Fibroblast of gingiva (primary cell): ENCODE measurements at regions not wholly inside any gene's neighbourhood (a gene's known extent, or its start where the extent isn't known, plus 50 kb on each side); places are given as distances from the start of the nearest gene placed in this dataset.
"Not testable (repeated sequence)": the region's sequence is repeated elsewhere in the genome, so short reads cannot be mapped to it uniquely, and the experiment has no call there.

Experiments
- DNase-seq: peaks from one replicate; pipeline ENCODE4 v3.0.0-alpha.2; 2011; ENCODE audit warnings: low read depth

- DNase-seq, result no peak
Observed at GRCh38 chr9:13814647-13815400, 499.1 kb downstream of the NFIB start.

DNA sequence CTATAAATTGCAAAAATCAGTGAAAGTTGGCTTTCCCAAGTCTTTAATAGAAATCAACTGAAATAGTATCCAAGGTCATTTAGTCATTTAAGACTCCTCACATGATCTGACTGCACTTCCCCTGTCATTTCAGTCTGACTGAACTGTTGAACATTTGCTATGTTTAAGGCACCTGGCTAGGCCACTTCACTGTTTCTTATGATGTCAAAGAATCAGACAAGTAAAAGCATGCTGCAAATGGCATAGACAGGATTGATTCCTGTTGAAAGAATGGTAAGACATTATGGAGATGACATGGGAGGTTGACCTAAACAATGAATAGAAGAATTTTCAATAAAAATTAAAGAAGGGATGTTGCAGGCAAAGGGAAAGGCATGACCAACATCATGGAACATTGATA is 502.1 kb downstream of the NFIB start:
- DNase-seq, result no peak

DNA sequence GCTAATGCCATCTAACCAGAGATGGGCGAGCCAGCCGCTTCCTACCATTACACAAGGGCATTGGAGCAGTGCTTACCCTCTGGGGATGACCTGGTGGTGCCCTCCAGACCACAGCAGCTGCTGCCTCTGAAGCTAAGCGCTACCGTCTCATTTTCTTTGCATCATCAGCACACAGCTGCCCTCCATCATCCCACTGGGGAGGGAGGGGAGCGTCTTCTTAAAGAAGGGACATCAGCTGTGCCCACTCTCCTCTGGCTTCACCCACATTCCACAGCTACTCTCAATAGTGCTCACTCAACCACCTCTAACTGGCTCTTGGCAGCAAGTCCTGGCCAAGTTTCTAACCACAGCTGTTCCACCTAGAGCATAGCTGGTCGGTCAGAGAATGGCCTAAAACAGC is 503.4 kb downstream of the NFIB start:
- DNase-seq, result no peak

DNA sequence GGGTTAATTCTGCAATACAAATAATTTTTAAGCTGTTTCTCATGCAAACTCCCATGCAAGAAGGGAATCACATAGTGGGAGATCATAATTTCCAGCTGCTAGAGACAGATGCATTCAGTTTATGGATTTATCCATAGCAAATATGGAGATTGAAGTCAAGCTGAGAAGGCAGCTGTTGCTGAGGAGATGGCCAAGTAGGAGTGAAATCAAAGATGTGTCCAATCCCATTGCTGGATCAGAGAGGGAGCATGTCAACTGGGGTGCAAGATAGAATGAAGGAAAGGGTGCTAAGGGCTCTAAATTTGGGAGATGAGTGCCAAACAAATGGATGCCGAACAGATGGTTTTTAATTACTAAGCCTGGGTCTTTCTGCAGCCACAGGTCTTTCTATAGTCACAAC is 504.5 kb downstream of the NFIB start:
- DNase-seq, result no peak

DNA sequence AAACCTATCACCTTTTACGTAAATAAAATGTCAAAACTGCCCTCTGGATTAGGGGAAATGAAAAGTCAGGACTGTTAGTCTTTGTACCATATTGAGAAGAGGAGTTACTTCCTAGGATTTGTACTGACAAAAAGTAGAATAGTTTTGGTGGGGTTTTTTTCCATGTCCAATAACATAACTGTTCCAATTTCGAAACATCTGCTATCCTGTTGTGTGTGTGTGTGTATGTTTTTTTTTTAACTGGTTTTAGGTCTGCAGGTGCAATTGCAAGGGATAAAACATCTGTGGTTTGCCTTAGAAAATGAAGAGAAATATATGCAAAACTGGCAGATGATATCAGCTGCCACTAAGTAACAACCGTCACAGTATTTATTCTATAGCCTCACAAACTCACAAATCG is 506.8 kb downstream of the NFIB start:
- DNase-seq, result no peak

DNA sequence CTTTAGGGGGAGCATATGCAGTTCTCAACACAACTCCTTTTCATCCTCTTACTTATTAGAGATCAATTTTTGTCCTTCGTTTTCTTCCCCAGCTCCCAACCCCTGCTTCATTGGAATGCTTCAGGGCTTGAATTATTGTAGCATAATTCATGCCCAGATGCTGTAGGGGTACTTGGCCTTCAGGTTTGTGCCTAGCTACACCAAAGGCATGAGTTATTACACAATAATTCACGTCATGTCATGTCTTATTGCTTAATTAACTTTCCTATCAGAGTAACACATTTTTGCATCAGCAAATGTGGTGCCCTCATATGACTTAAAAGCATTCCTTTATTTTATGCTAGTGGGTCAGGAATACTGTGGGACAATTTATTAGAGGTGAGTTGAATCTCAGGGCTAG is 507.2 kb downstream of the NFIB start:
- DNase-seq, result no peak

DNA sequence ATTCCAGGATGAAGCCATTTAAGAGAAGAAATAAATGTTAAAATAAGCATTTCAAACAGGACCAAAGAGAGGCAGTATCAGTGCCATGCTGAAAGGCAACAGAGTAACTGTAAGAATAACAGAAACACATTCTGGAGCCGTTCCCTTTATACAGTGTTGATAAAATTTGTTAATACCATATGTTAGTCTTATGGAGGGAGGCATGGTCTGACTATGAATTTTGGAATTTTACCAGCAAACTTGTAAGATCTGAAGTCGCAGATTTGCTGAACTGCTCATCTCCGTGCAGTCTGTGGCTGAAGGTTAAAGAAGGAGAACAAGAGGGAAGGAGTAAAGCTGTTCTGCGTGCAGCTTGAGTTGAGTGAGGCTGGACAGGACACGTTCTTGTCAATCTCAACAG is 508.4 kb downstream of the NFIB start:
- no peak for DNase-seq

GRCh38 chr9:13804532-13804931 is 509.4 kb downstream of the NFIB start:
- no peak for DNase-seq

GRCh38 chr9:13800776-13801175 is 513.2 kb downstream of the NFIB start:
- no peak for DNase-seq

- DNase-seq, result not testable (repeated sequence)
Observed at GRCh38 chr9:13797701-13798100, 516.2 kb downstream of the NFIB start.

- no peak for DNase-seq
Observed at GRCh38 chr9:13791816-13792215, 512.3 kb upstream of the MPDZ start.

DNA sequence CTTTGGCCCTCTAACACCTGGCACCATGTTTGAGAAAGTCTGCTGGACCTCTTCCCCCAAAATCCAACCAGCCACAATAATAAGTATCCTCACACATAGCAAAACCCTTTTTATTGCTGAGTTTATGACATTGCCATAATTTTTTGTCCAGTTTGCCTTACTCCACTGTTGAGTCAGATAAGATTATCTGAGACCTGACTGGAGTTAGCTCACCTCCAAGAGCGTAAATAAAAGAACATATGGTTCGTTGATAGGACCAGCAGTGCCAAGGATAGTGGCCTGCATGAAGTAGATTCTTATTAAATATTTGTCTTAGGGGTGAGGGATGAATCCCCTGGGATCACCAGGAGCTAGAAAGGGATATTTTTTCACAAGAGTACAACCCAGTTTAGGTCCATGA is 510.6 kb upstream of the MPDZ start:
- DNase-seq, result no peak

DNA sequence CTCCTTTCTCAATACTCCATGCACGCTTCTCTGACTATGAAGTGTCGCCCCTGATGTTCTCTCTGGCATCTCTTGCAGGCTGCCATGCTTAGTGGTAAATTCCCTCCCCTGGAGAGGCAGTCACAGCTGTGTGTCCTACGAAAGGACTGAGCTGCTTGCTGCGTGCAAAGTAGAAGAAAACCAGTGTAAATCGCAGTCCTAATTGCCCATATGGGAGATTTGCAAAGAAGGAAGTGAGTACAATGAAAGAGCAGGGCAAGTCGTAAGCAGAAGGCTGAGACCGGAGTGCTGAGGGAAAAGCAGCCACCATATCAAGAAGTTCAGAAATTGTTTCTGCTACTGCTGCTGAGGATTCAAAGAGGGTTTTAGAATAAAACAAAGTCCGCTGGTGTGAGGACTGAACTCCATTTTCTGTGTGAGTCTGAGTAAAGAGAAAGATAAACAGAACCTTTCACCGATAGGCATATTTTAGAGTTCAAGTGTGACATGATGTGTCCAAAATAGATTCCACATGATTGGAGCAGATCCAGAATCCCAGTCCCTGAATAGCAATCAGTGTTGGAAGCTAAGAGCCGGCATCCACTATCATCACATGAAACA is 507.8 kb upstream of the MPDZ start:
- DNase-seq, result peak; percentile 63

DNA sequence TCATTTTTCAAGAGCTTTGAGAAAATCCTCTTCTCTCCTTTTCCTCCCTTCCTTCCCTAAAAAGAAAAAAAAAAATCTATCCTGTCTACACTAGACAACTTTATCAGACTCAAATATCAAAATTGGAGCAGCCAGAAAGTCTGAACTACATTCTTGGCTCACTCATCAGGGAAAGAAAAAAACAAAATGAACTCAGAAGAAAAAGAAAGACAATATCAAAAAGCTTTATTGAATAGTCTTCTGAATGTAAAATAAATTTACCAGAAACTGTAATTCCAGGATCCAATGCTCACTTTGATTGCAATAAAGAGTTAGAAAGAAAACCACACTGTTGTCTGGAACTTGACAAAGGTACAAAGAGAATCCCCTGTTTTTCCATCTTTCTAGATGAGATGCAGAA is 507.2 kb upstream of the MPDZ start:
- DNase-seq, result no peak

DNA sequence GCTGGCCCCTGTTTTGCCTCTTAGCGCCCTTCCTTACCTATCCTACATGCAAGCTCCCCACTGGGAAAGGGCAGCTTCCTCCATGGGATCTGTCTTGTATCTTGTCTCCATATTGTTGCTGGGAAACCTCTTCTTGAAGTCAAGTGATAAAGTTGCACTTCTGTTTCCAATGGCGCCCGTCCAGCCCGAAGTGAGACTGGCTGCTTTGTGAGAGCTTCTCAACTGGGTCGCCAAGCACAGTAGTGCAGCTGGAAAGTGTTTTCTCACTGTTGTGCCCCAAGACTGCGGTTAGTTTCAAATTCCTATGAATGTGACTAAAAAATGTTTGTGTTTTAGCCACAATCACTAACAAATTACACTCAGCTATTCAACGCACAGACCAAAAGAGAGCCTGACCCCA is 506.6 kb upstream of the MPDZ start:
- peak; percentile 36 for DNase-seq

DNA sequence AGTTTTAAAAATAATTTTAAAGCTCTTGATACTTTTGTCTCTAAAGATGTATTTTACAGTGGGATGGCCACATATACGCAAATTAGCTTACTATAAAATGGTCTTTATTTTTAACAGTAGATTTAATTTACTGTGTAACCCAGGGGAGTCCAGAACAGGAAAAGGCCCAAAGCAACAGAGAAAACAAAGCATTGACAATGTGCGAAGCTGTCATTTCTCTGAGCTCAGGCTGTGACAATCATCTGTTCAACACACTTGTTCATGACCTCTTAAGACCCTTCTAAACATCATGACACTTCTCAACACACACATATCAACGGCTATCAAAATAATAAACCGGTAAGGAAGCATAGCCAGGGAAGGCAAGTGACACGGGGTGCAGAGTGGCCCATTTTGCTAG is 499.6 kb upstream of the MPDZ start:
- no peak for DNase-seq

DNA sequence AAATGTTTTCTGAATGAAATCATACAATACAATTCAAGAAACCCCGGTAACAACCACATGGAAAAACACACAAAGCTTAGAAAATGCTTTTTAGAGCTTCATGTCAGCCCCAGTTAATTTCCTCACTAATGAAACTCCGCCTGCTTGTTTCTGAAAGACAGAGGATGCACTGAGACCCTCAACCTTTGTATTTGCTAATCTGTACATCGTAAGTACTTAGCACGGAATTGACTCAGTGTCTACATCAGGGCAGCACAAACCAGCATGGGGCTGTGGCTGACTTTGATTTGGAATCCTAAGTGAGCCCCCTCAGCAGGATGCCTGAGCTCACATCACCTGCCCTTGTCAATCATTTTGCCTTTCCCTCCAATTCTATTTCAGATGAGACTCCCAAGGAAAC is 499.1 kb upstream of the MPDZ start:
- no peak for DNase-seq

DNA sequence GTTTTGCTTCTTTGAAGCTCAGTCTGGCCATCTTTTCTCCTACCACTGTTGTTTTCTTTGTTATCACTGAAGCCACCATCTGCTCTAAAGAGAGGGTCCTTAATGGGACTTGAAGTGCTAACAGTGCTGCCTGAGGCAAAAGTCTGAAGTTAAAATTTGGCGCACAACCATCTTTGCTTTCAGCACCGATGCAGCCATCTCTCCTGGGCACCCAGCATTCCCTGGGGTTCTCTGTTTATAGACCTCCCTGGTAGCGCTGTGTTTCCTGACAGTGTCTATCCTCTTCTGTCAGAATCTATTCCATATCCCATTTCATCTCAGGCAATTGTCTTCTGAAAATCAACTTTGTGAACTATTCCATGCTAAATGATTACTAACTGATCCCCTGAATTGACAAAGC is 491.5 kb upstream of the MPDZ start:
- DNase-seq, result no peak

GRCh38 chr9:13769641-13770040 is 490.1 kb upstream of the MPDZ start:
- no peak for DNase-seq

DNA sequence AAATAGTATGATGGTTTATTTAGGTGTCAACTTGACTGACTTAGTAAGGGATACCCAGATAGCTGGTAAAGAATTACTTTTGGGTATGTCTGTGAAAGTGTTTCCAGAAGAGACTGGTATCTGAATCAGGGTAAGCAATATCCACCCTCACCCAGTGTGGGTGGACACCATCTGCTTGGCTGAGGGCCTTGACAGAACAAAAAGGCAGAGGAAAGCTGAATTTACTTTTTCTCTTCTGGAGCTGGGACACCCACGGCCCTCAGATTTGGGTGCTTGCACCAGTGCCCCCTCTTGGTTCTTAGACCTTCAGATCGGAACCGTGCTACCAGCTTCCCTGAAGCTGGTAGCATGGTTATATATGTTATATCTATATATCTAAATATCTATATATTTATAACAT is 489.5 kb upstream of the MPDZ start:
- DNase-seq, result no peak

GRCh38 chr9:13762209-13762608 is 482.7 kb upstream of the MPDZ start:
- DNase-seq, result no peak

DNA sequence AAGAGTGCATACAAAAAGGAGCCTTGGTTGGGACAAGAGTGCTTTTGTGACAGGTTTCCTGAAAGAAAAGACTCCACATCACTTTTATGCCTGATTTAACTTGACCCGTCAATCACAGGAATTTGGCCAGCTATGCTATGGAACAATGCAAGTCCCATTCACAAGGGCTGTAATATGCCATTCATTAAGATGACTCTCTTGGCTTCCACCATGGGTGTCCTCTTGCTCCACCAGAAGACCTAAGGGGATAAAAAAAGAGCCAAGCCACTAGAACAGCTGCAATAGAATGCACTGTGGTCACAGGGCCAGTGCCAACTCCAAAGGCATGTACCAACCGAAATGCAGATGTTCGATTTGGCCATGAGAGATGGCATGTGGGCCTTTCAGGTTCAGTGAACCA is 480.1 kb upstream of the MPDZ start:
- peak; percentile 57 for DNase-seq

GRCh38 chr9:13758936-13759335 is 479.4 kb upstream of the MPDZ start:
- no peak for DNase-seq

GRCh38 chr9:13756943-13757342 is 477.5 kb upstream of the MPDZ start:
- no peak for DNase-seq
